ENCODE measurements at regions not wholly inside any gene's neighbourhood (a gene's known extent, or its start where the extent isn't known, plus 50 kb on each side); places are given as distances from the start of the nearest gene placed in this dataset.

- TF ChIP-seq CTCF (conservative IDR thresholded peaks at IDR 0.05 in 1 of 2, IDR thresholded peaks at IDR 0.05 in 1 of 2; ENCODE audit: low read depth in 1 of 2, low read length in 2 of 2) (no peak), EZH2 (IDR thresholded peaks at IDR 0.05; ENCODE audit: low read length, missing control alignments) (no peak)
Observed at GRCh38 chr20:1832634-1833033, 62.6 kb upstream of the SIRPA start.

Data from fibroblast of lung (primary cell).